ENCODE measurements at regions not wholly inside any gene's neighbourhood (a gene's known extent, or its start where the extent isn't known, plus 50 kb on each side); places are given as distances from the start of the nearest gene placed in this dataset.
"Not testable (repeated sequence)": the region's sequence is repeated elsewhere in the genome, so short reads cannot be mapped to it uniquely, and the experiment has no call there.

GRCh38 chr1:191700922-191701321 is 457.3 kb upstream of the RGS18 start:
- no peak for DNase-seq
- in situ Hi-C loops (cut with HindIII; ENCODE audit: low pct_ligation_motif_present, low pct_unique_long_range_greater_than_20kb, low sequenced_read_pairs), result no loop called here

DNA sequence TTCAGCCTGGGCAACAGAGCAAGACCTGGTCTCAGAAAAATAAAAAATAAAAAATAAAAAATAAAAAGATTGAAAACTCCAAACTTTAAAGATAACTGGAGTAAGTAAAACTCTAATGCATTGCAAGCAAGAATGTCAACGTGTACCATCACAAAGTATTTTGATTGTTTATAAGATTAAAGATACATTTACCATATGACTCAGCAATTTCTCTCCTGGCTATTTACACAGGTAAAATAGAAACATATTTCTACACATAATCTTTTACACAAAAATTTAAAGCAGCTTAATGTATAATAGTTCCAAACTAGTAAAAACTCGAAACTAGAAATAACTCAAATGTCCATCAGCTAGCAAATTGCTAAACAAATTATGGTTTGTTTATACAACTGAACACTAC is 456.1 kb upstream of the RGS18 start:
- in situ Hi-C loops (cut with HindIII; ENCODE audit: low pct_ligation_motif_present, low pct_unique_long_range_greater_than_20kb, low sequenced_read_pairs), result no loop called here
- DNase-seq, result no peak

DNA sequence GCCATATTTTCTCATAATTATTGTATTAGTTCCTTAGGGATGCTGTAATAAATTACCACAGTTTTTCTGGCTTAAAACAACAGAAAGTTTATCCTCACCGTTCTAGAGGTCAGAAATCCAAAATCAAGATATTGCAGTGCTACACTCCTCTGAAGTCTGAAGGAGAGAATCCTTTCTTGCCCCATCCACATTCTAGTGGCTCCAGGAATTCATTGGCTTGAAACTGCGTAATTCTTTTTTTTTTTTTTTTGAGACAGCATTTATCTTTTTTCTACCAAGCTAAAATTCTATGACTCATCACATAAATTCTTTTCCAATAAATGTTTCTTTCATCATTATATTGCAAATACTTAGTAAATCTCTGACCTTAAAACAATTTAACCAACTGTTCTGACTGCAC is 451.0 kb upstream of the RGS18 start:
- in situ Hi-C loops (cut with HindIII; ENCODE audit: low pct_ligation_motif_present, low pct_unique_long_range_greater_than_20kb, low sequenced_read_pairs), result no loop called here
- no peak for DNase-seq

DNA sequence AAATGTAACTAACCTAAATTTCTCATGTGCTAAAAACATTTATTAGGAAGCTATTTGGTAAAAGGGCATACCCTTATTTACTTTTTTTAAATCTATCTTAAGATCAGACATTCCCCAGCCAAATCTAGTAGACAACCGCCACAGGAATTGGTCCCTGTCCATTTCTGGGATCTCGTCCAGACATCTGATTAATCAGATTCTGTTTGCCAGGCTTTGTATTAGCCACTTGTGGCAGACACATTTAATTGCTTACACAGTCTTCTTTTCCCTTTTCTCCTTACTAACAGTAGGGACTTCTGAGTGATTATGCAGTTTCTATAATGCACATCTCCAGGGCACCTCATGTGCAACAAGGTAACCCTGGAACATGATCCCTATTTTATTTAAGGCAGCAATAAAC is 449.0 kb upstream of the RGS18 start:
- in situ Hi-C loops (cut with HindIII; ENCODE audit: low pct_ligation_motif_present, low pct_unique_long_range_greater_than_20kb, low sequenced_read_pairs), result no loop called here
- no peak for DNase-seq

DNA sequence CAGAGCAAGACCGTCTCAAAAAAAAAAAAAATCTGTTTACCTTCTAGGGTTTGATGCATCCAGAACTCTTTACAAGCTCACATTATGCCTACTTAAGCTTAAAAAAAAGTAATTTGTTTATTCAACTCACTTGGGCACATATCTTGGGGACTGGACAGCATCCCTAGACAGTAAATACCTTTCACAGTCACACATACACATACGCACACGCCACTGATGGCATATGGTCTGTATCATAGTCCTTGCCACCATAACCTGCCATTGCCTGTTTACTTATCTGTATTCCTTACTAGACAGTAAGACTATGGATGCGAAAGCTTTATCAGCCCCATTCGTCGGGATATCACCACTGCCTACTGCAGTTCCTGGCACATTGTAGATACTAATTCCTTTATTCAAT is 446.3 kb upstream of the RGS18 start:
- in situ Hi-C loops (cut with HindIII; ENCODE audit: low pct_ligation_motif_present, low pct_unique_long_range_greater_than_20kb, low sequenced_read_pairs), result no loop called here
- DNase-seq, result no peak

DNA sequence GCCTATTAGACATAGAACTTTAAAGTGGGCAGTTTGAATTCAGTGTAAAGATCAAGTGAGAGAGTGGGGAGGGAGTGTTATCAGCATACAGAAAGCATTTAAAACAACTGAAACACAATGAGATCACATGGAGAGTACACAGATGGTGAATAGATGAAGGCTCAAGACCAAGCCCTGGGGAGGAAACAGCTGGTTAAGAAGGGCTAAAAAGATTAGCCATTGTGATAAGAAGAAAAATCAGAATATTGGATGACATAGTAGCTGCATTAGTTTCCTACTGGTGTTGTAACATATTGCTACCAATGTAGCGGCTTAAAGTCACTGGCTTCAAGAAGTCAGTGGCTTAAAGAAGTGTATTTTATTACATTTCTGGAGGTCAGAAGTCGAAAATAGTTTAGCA is 443.4 kb upstream of the RGS18 start:
- in situ Hi-C loops (cut with HindIII; ENCODE audit: low pct_ligation_motif_present, low pct_unique_long_range_greater_than_20kb, low sequenced_read_pairs), result no loop called here
- no peak for DNase-seq

DNA sequence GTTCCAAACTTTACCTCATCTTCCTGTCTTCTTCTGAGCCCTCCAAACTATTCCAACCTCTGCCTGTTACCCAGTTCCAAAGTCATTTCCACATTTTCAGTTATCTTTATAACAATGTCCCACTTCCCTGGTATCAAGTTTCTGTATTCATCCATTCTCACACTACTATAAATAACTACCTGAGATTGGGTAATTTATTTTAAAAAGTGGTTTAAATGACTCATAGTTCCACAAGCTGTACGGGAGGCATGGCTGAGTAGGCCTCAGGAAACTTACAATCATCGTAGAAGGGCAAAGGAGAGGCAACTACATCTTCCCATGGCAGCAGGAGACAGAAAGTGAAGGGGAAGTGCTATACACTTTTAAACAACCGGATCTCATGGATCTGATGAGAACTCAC is 428.5 kb upstream of the RGS18 start:
- in situ Hi-C loops (cut with HindIII; ENCODE audit: low pct_ligation_motif_present, low pct_unique_long_range_greater_than_20kb, low sequenced_read_pairs), result no loop called here
- no peak for DNase-seq

DNA sequence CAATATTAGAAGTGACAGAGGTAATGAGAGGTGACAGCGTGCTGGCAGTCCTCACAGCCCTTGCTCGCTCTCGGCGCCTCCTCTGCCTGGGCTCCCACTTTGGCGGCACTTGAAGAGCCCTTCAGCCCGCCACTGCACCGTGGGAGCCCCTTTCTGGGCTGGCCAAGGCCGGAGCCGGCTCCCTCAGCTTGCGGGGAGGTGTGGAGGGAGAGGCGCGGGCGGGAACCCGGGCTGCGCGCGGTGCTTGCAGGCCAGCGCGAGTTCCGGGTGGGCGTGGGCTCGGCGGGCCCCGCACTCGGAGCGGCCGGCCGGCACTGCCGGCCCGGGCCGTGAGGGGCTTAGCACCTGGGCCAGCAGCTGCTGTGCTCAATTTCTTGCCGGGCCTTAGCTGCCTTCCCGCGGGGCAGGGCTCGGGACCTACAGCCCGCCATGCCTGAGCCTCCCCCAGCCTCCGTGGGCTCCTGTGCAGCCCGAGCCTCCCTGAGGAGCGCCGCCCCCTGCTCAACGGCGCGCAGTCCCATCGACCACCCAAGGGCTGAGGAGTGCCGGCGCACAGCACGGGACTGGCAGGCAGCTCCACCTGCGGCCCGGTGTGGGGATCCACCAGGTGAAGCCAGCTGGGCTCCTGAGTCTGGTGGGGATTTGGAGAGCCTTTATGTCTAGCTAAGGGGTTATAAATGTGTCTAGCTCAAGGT is 426.5 kb upstream of the RGS18 start:
- DNase-seq; in situ Hi-C loops (cut with HindIII; ENCODE audit: low pct_ligation_motif_present, low pct_unique_long_range_greater_than_20kb, low sequenced_read_pairs): not testable (repeated sequence)

- in situ Hi-C loops (cut with HindIII; ENCODE audit: low pct_ligation_motif_present, low pct_unique_long_range_greater_than_20kb, low sequenced_read_pairs), result no loop called here
- DNase-seq, result no peak
Measured at GRCh38 chr1:191734321-191734720, 423.9 kb upstream of the RGS18 start.

GRCh38 chr1:191739544-191739943 is 418.7 kb upstream of the RGS18 start:
- in situ Hi-C loops (cut with HindIII; ENCODE audit: low pct_ligation_motif_present, low pct_unique_long_range_greater_than_20kb, low sequenced_read_pairs), result no loop called here
- DNase-seq, result no peak

GRCh38 chr1:191752342-191752741 is 405.9 kb upstream of the RGS18 start:
- in situ Hi-C loops (cut with HindIII; ENCODE audit: low pct_ligation_motif_present, low pct_unique_long_range_greater_than_20kb, low sequenced_read_pairs), result no loop called here
- peak; percentile 9 for DNase-seq

DNA sequence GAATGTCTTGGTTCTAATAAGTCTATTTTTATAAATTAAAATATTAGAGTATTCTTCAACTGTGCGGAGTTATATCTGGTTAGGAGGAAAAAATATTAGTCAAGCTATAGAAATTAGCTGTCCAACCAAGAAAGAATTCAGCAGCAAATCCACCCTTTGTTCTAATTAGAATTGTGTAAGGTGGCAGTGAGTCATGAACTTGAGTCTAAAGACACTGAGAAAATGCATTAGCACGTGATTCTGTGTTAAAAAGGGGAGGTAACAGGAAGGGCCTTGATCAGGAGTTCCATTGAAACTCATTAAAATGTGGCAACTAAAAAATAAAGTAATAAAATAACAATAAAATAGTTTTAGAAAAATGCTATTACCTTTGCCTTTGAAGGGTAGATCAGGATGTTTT is 398.2 kb upstream of the RGS18 start:
- no peak for DNase-seq
- in situ Hi-C loops (cut with HindIII; ENCODE audit: low pct_ligation_motif_present, low pct_unique_long_range_greater_than_20kb, low sequenced_read_pairs), result no loop called here

GRCh38 chr1:191788551-191788950 is 369.7 kb upstream of the RGS18 start:
- DNase-seq, result no peak
- in situ Hi-C loops (cut with HindIII; ENCODE audit: low pct_ligation_motif_present, low pct_unique_long_range_greater_than_20kb, low sequenced_read_pairs), result no loop called here

GRCh38 chr1:191798178-191798577 is 360.1 kb upstream of the RGS18 start:
- in situ Hi-C loops (cut with HindIII; ENCODE audit: low pct_ligation_motif_present, low pct_unique_long_range_greater_than_20kb, low sequenced_read_pairs), result no loop called here
- no peak for DNase-seq

DNA sequence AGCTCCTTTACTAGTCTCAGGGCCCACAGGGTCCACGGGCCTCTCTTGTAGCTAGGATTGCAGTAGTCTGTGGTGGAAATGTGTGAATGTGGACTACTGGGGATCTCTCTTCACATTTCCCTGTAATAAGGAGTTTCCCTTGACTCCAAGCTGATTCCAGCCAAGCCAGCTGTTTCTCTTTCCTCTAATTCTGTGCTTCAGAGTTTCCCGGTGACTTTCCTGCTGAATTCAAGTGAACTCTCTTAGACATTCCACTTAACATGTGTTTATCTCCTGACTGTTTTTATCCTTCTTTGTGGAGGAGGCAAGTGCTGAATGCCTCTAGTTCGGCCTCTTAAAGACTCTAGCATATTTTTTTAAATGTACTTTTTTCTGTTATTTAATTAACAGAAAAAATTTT is 354.0 kb upstream of the RGS18 start:
- in situ Hi-C loops (cut with HindIII; ENCODE audit: low pct_ligation_motif_present, low pct_unique_long_range_greater_than_20kb, low sequenced_read_pairs), result no loop called here
- no peak for DNase-seq

DNA sequence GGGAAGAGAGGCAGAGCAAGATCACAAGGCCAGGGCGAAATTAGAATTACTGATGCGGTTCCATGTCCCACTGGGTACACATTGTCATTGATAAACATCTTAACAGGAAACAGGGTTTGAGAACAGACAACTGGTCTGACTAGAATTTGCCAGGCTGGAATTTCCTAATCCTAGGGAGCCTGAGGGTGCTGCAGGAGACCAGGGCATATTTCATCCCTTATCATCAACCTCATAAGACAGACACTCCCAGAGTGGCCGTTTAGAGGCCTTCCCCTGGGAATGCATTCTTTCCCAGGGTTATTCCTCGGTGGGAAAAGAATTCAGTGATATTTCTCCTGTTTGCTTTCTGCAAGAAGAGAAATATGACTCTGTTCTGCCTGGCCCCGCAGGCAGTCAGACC is 344.7 kb upstream of the RGS18 start:
- DNase-seq, result not testable (repeated sequence)

GRCh38 chr1:191818198-191818597 is 340.1 kb upstream of the RGS18 start:
- no peak for DNase-seq
- in situ Hi-C loops (cut with HindIII; ENCODE audit: low pct_ligation_motif_present, low pct_unique_long_range_greater_than_20kb, low sequenced_read_pairs), result no loop called here

More for the DNA sequence above, 344.7 kb upstream of the RGS18 start:
- in situ Hi-C loops (cut with HindIII; ENCODE audit: low pct_ligation_motif_present, low pct_unique_long_range_greater_than_20kb, low sequenced_read_pairs), result not testable (repeated sequence)

- DNase-seq, result peak; percentile 8
- in situ Hi-C loops (cut with HindIII; ENCODE audit: low pct_ligation_motif_present, low pct_unique_long_range_greater_than_20kb, low sequenced_read_pairs), result no loop called here
Measured at GRCh38 chr1:191831572-191831971, 326.7 kb upstream of the RGS18 start.

DNA sequence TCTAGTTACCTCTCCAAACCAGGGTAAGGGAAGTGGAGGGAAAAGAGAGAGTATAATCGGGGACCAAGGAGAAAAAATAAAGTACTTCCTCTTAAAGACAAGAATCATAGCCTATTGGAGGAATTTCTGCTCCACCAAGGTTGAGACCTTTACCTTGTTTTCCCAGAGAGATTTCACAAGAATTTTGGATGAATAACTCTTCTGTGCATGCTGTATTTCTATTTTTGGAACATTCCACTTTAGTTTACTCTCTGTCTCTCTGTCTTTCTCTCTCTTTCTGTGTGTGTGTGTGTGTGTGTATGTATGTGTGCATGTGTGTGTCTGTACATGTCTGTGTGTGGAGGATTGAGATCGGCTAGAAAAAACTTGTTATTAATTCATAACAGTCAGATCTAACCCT is 318.4 kb upstream of the RGS18 start:
- DNase-seq, result no peak
- in situ Hi-C loops (cut with HindIII; ENCODE audit: low pct_ligation_motif_present, low pct_unique_long_range_greater_than_20kb, low sequenced_read_pairs), result no loop called here

- DNase-seq, result no peak
- in situ Hi-C loops (cut with HindIII; ENCODE audit: low pct_ligation_motif_present, low pct_unique_long_range_greater_than_20kb, low sequenced_read_pairs), result no loop called here
Measured at GRCh38 chr1:191851799-191852595, 306.3 kb upstream of the RGS18 start.
